ENCODE measurements at regions not wholly inside any gene's neighbourhood (a gene's known extent, or its start where the extent isn't known, plus 50 kb on each side); places are given as distances from the start of the nearest gene placed in this dataset.

- no peak overlapping the region for H3K27ac ChIP-seq
- TF ChIP-seq CTCF (IDR thresholded peaks at IDR 0.05) (no peak), POLR2A (IDR thresholded peaks at IDR 0.05) (no peak)
- no peaks in the 10 kb centered on the region for H3K9me3 ChIP-seq
- DNase-seq, result no peak
- H3K4me3 ChIP-seq, result no peak overlapping the region
- H3K27me3 ChIP-seq, result no peaks in the 10 kb centered on the region
- H3K4me1 ChIP-seq, result no peaks in the 10 kb centered on the region
- no peaks in the 10 kb centered on the region for H3K36me3 ChIP-seq
These were observed 439.6 kb downstream of the TMEM135 start for GRCh38 chr11:87477321-87477720.

DNA sequence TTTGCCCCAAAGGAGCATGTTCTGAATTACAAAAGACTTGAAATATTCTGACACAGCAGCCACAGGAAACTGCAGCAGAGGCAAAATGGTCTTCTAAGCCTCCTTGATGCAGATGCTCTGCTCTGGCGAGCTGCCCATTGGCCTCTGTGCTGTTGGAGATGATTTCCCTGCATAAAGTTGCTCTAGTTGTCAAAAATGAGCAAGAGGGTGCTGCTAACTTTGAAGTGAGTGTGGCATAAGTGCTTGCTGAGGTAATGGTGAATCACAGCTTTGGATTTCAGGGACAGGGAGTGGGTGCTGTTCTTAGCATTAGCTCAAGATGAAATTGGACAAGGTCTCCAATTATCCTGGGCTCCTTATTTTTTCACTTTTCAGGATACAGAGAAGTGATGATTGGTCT is 435.4 kb downstream of the TMEM135 start:
- TF ChIP-seq POLR2A (IDR thresholded peaks at IDR 0.05), result no peak
- TF ChIP-seq CTCF (IDR thresholded peaks at IDR 0.05), result no peak
- H3K27me3 ChIP-seq, result no peaks in the 10 kb centered on the region

DNA sequence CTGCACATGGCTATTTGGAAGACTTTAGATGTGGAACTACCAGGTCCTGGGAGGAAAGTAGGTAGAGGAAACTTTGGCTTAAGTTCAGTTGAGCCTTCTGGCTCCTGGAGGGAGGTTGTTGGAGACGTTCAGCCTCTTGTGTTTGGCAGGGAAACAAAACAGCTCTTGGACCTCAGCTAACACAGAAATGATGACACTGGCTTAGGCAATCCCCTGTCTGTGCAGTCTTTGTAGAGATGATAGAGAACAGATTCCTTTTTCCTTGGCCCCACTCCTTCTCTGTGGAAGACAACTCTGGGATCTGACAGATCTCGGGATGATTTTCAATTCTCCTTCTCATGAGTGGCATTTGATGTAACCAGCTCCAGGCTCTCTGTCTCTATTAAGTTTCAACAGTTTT is 428.5 kb downstream of the TMEM135 start:
- no peaks in the 10 kb centered on the region for H3K36me3 ChIP-seq
- H3K9me3 ChIP-seq, result no peaks in the 10 kb centered on the region
- no peak overlapping the region for H3K4me3 ChIP-seq
- H3K27me3 ChIP-seq, result no peaks in the 10 kb centered on the region
- H3K27ac ChIP-seq, result no peak overlapping the region
- TF ChIP-seq CTCF (IDR thresholded peaks at IDR 0.05) (no peak), POLR2A (IDR thresholded peaks at IDR 0.05) (no peak)
- no peak for DNase-seq
- H3K4me1 ChIP-seq, result no peaks in the 10 kb centered on the region

More for the DNA sequence above, 435.4 kb downstream of the TMEM135 start:
- Histone ChIP-seq H3K27ac (no peak overlapping the region), H3K4me1 (no peaks in the 10 kb centered on the region), H3K4me3 (no peak overlapping the region), H3K36me3 (no peaks in the 10 kb centered on the region), H3K9me3 (no peaks in the 10 kb centered on the region)
- DNase-seq, result no peak

DNA sequence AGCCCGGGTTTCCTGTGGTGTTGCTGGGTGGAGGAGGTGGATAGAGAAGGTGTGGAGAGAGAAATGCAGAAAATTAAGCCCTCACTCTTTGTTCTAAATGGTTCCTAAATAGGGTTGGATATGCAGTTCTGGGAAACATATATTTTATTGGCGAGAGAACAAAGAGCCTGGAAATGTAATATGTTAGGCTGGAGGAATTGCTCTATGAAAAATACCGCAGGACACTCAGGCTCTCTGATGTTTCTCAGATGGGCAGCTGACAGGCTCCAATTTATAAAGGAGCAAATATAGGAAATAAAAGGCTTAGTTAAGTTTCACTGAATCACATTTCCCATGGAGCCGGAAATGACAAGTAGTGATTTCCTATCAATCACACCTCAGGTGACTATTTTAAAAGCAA is 428.0 kb downstream of the TMEM135 start:
- Histone ChIP-seq H3K4me3 (no peak overlapping the region), H3K9me3 (no peaks in the 10 kb centered on the region), H3K4me1 (no peaks in the 10 kb centered on the region), H3K27ac (no peak overlapping the region), H3K36me3 (no peaks in the 10 kb centered on the region), H3K27me3 (no peaks in the 10 kb centered on the region)
- TF ChIP-seq POLR2A (IDR thresholded peaks at IDR 0.05) (no peak), CTCF (IDR thresholded peaks at IDR 0.05) (no peak)
- DNase-seq, result no peak

- no peak for TF ChIP-seq POLR2A (IDR thresholded peaks at IDR 0.05)
- TF ChIP-seq CTCF (IDR thresholded peaks at IDR 0.05), result peak in 3 of 6 experiments; percentile 44 to 56 (median 46)
- DNase-seq, result no peak
- H3K4me3 ChIP-seq, result no peak overlapping the region
- H3K36me3 ChIP-seq, result no peaks in the 10 kb centered on the region
- H3K27me3 ChIP-seq, result no peaks in the 10 kb centered on the region
- H3K4me1 ChIP-seq, result no peaks in the 10 kb centered on the region
- H3K27ac ChIP-seq, result no peak overlapping the region
- H3K9me3 ChIP-seq, result no peaks in the 10 kb centered on the region
These were observed 425.9 kb downstream of the TMEM135 start for GRCh38 chr11:87463486-87464102.

GRCh38 chr11:87462171-87462570 is 424.4 kb downstream of the TMEM135 start:
- H3K4me3 ChIP-seq, result no peak overlapping the region
- no peaks in the 10 kb centered on the region for H3K36me3 ChIP-seq
- DNase-seq, result no peak
- TF ChIP-seq CTCF (IDR thresholded peaks at IDR 0.05) (no peak), POLR2A (IDR thresholded peaks at IDR 0.05) (no peak)
- no peaks in the 10 kb centered on the region for H3K4me1 ChIP-seq
- no peak overlapping the region for H3K27ac ChIP-seq
- no peaks in the 10 kb centered on the region for H3K9me3 ChIP-seq
- H3K27me3 ChIP-seq, result no peaks in the 10 kb centered on the region

All from Peyer's patch (tissue), 4 donors.